ENCODE measurements at regions not wholly inside any gene's neighbourhood (a gene's known extent, or its start where the extent isn't known, plus 50 kb on each side); places are given as distances from the start of the nearest gene placed in this dataset.

DNA sequence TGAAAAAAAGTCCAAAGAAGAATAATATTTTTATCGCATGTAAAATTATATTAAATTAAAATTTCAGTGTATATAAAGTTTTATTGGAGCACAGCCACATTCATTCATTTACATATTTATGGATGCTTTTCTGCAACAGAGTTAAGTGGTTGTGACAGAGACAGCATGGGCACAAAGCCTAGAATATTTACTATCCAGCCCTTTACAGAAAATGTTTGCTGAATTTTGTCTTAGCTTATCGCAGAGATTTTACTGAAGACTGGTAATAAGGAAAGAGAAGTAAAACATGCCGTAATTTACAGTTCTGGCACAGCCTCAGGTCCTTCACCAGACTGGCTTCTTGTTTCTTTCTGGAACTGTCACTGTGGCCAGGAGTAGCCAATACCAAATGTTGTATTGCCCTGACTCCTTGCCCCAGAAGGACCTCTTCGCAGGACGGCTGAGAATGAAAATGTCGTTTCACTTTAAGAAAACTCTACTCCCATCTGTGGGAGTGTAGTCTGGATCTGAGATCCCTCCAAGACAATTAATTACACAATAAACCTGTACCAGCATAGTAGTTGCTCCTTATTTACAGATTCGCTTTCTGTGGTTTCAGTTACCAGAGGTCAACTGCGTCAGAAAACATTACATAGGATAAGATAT is 94.9 kb upstream of the GOT2 start:
- TF ChIP-seq NPAS2 (CRISPR knock-in tag; IDR thresholded peaks at IDR 0.05; ENCODE audit: borderline replicate concordance) (no peak), RBM39 (IDR thresholded peaks at IDR 0.05; ENCODE audit: low read depth, low read length, poor library complexity, severe bottlenecking) (no peak), TSC22D2 (CRISPR knock-in tag; IDR thresholded peaks at IDR 0.05; ENCODE audit: borderline replicate concordance) (no peak), TCF7L2 (IDR thresholded peaks at IDR 0.05; ENCODE audit: low read depth, low read length) (no peak), ADNP (CRISPR knock-in tag; IDR thresholded peaks at IDR 0.05) (no peak), EZH2 (conservative IDR thresholded peaks at IDR 0.05; ENCODE audit: low read depth, low read length) (no peak), ZNF101 (CRISPR knock-in tag; IDR thresholded peaks at IDR 0.05; ENCODE audit: borderline replicate concordance, low read depth) (no peak), SP1 (IDR thresholded peaks at IDR 0.05) (no peak), SP1 (CRISPR knock-in tag; IDR thresholded peaks at IDR 0.05) (no peak)
- TF ChIP-seq, protein P1, sequence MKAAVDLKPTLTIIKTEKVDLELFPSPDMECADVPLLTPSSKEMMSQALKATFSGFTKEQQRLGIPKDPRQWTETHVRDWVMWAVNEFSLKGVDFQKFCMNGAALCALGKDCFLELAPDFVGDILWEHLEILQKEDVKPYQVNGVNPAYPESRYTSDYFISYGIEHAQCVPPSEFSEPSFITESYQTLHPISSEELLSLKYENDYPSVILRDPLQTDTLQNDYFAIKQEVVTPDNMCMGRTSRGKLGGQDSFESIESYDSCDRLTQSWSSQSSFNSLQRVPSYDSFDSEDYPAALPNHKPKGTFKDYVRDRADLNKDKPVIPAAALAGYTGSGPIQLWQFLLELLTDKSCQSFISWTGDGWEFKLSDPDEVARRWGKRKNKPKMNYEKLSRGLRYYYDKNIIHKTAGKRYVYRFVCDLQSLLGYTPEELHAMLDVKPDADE (CRISPR knock-in tag; IDR thresholded peaks at IDR 0.05), result no peak
- TF ChIP-seq, protein P2, sequence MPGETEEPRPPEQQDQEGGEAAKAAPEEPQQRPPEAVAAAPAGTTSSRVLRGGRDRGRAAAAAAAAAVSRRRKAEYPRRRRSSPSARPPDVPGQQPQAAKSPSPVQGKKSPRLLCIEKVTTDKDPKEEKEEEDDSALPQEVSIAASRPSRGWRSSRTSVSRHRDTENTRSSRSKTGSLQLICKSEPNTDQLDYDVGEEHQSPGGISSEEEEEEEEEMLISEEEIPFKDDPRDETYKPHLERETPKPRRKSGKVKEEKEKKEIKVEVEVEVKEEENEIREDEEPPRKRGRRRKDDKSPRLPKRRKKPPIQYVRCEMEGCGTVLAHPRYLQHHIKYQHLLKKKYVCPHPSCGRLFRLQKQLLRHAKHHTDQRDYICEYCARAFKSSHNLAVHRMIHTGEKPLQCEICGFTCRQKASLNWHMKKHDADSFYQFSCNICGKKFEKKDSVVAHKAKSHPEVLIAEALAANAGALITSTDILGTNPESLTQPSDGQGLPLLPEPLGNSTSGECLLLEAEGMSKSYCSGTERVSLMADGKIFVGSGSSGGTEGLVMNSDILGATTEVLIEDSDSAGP (CRISPR knock-in tag; IDR thresholded peaks at IDR 0.05; ENCODE audit: borderline replicate concordance), result no peak
- TF ChIP-seq, protein P3, sequence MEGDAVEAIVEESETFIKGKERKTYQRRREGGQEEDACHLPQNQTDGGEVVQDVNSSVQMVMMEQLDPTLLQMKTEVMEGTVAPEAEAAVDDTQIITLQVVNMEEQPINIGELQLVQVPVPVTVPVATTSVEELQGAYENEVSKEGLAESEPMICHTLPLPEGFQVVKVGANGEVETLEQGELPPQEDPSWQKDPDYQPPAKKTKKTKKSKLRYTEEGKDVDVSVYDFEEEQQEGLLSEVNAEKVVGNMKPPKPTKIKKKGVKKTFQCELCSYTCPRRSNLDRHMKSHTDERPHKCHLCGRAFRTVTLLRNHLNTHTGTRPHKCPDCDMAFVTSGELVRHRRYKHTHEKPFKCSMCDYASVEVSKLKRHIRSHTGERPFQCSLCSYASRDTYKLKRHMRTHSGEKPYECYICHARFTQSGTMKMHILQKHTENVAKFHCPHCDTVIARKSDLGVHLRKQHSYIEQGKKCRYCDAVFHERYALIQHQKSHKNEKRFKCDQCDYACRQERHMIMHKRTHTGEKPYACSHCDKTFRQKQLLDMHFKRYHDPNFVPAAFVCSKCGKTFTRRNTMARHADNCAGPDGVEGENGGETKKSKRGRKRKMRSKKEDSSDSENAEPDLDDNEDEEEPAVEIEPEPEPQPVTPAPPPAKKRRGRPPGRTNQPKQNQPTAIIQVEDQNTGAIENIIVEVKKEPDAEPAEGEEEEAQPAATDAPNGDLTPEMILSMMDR (CRISPR knock-in tag; IDR thresholded peaks at IDR 0.05), result no peak

All from HepG2 (cell line).